OCI-LY1 (cell line): ENCODE measurements at regions not wholly inside any gene's neighbourhood (a gene's known extent, or its start where the extent isn't known, plus 50 kb on each side); places are given as distances from the start of the nearest gene placed in this dataset.

Source experiments
- CTCF ChIP-seq: fragments of 200-600 bp; sonication (generic), shearing (Covaris generic); IDR thresholded peaks from 2 replicates; pipeline ENCODE4 v1.5.1; 2017; ENCODE audit warnings: mild to moderate bottlenecking, antibody characterized with exemption, low read length, moderate library complexity, mixed read lengths
- EZH2 ChIP-seq: fragments of 200-600 bp; sonication (generic), shearing (Covaris generic); IDR thresholded peaks from 2 replicates; pipeline ENCODE4 v1.8.0; 2017; ENCODE audit warnings: borderline replicate concordance, mixed run types, mild to moderate bottlenecking, antibody characterized with exemption, low read length, moderate library complexity, mixed read lengths

GRCh38 chr5:125115195-125115525 is 368.7 kb upstream of the ZNF608 start:
- no peak for TF ChIP-seq EZH2
- TF ChIP-seq CTCF: no peak
